ENCODE measurements at regions not wholly inside any gene's neighbourhood (a gene's known extent, or its start where the extent isn't known, plus 50 kb on each side); places are given as distances from the start of the nearest gene placed in this dataset.
"Not testable (repeated sequence)": the region's sequence is repeated elsewhere in the genome, so short reads cannot be mapped to it uniquely, and the experiment has no call there.

DNA sequence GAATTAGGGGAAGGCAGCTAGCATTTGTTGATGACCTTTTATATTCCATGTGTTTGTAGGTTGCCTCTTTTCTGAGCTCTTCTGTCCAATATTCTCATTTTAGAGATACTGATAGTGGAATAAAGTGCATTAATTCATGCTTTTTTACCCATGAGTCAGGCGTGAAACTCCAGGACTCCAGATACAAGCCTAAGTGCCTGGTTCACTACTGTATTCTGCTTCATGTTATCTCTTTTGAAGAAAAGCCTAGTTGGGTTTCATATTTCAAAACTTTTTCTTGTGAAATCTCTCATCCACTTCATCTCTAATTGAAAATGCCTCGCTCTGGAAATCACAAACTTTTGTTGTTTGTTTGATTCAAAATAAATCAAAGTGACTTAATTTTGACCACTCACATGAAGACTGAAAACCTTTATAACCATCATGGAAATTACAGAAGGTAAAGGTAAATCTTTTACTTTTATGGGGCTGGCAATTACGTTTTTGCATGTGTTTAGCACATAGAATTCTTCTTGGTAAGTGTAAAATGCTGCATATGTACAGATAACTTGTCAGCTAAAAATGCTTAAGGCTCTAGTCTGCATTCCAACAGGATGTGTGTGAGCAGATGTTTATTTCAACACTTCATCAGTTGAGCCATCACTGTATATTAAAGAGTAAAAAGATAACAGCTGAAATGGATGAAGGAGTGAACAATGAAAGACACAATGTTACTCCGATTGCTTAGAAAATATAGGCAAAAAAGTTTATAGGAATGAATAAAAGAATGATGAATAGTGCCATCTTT is 961.8 kb upstream of the CELF2 start:
- DNase-seq (ENCODE audit: low read depth) = no peak
- H3K4me3 ChIP-seq (ENCODE audit: low read depth, low read length) = no peak overlapping the region
- TF ChIP-seq, protein P1, sequence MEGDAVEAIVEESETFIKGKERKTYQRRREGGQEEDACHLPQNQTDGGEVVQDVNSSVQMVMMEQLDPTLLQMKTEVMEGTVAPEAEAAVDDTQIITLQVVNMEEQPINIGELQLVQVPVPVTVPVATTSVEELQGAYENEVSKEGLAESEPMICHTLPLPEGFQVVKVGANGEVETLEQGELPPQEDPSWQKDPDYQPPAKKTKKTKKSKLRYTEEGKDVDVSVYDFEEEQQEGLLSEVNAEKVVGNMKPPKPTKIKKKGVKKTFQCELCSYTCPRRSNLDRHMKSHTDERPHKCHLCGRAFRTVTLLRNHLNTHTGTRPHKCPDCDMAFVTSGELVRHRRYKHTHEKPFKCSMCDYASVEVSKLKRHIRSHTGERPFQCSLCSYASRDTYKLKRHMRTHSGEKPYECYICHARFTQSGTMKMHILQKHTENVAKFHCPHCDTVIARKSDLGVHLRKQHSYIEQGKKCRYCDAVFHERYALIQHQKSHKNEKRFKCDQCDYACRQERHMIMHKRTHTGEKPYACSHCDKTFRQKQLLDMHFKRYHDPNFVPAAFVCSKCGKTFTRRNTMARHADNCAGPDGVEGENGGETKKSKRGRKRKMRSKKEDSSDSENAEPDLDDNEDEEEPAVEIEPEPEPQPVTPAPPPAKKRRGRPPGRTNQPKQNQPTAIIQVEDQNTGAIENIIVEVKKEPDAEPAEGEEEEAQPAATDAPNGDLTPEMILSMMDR (IDR thresholded peaks at IDR 0.05; ENCODE audit: low read depth, low read length, missing control alignments) = no peak

GRCh38 chr10:10056961-10057360 is 960.7 kb upstream of the CELF2 start:
- no peak overlapping the region for H3K4me3 ChIP-seq (ENCODE audit: low read depth, low read length)
- DNase-seq (ENCODE audit: low read depth) = no peak
- TF ChIP-seq, protein P1 (IDR thresholded peaks at IDR 0.05; ENCODE audit: low read depth, low read length, missing control alignments) = no peak

DNA sequence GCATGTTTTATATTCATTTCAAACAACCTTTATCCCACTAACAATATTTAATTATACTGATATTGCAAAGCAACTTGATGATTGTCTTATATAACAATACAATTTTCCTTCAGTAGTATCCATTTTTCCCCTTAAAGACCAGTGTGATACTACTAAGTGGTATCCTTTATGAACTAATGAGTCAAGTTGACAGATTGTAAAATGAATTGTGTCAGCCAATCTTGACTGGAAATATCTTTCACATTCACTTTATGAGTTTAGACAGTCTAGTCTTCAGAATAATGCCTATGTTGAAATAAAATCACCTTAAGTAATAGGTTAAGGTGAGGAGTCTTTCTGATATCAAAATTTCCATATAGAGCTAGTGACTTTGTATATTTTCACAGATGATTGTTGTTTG is 950.0 kb upstream of the CELF2 start:
- TF ChIP-seq, protein P1 (IDR thresholded peaks at IDR 0.05; ENCODE audit: low read depth, low read length, missing control alignments) = no peak
- no peak for DNase-seq (ENCODE audit: low read depth)
- no peak overlapping the region for H3K4me3 ChIP-seq (ENCODE audit: low read depth, low read length)

- DNase-seq (ENCODE audit: low read depth) = not testable (repeated sequence)
These were observed 942.8 kb upstream of the CELF2 start for GRCh38 chr10:10074847-10075246.

DNA sequence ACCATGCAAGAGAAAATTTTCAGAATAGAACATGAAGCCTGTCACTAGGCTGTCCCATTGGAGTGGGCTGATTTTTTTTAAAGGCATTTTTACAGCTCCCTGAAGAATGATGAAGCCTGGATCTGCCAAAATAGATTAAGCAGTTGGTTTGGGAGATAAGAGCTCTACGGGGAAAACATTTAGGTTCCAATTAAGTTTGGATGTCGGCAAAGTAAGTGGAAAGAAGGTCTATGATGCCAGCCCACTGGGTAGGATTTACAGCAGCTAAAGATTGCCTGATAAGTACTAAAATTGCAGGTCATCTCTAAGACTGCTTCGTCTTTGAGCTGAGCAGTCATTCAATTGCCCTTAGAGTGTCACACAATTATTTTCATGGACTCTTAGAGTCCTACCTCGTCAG is 939.2 kb upstream of the CELF2 start:
- H3K4me3 ChIP-seq (ENCODE audit: low read depth, low read length) = no peak overlapping the region
- no peak for DNase-seq (ENCODE audit: low read depth)
- TF ChIP-seq, protein P1 (IDR thresholded peaks at IDR 0.05; ENCODE audit: low read depth, low read length, missing control alignments) = no peak

More at GRCh38 chr10:10074847-10075246, 942.8 kb upstream of the CELF2 start:
- not testable (repeated sequence) for H3K4me3 ChIP-seq (ENCODE audit: low read depth, low read length)

DNA sequence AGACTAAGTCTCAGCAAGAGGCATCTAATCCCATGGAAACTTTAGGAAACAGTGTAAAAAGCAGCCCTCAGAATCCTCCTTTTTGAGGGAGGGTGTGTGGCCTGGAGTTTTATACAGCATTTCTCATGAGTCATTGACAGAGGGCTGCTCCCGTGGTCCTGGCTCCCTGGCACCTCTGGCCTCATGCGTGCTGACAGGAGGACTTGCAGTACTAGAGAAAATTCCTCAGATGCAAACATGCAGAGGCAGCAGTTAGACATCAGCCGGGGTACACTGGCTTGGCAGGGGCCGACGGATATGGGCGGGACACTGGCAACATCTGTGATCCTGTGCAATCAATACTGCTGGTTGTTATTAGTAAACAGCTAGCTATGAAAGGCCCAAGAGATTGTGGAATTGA is 925.1 kb upstream of the CELF2 start:
- TF ChIP-seq, protein P1 (IDR thresholded peaks at IDR 0.05; ENCODE audit: low read depth, low read length, missing control alignments) = no peak
- no peak for DNase-seq (ENCODE audit: low read depth)

DNA sequence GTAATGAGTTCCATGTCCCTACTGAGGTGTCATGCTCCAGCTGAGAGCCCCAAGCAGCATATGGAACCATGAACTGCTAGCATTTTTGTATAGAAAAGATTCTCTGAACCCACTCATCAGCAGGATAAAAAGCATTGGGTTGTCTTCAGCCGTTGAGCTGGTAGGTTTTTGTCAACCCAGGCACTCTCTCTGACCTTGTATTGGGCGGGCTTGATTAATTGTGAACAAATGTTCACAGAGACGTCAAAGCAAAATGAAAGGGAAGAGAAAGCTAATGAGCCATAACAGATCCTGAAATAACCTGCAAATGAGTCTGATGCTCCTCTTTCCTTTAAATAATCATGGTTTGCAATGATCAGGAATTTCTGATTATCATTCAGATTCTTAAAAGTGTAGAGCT is 924.7 kb upstream of the CELF2 start:
- TF ChIP-seq, protein P1 (IDR thresholded peaks at IDR 0.05; ENCODE audit: low read depth, low read length, missing control alignments) = no peak
- no peak overlapping the region for H3K4me3 ChIP-seq (ENCODE audit: low read depth, low read length)
- no peak for DNase-seq (ENCODE audit: low read depth)

More for the DNA sequence above, 925.1 kb upstream of the CELF2 start:
- no peak overlapping the region for H3K4me3 ChIP-seq (ENCODE audit: low read depth, low read length)
